AG04450 (cell line): ENCODE measurements at regions not wholly inside any gene's neighbourhood (a gene's known extent, or its start where the extent isn't known, plus 50 kb on each side); places are given as distances from the start of the nearest gene placed in this dataset.

Source experiments
- CTCF ChIA-PET: fragments of 300-600, 350-600 bp; formaldehyde crosslinking; extraction: SDS; loops from one replicate; lab custom pipeline; 2022; ENCODE audit warnings: antibody characterized with exemption, inconsistent platforms; lab: Charles Lee
- POLR2A ChIA-PET: fragments of 350-600 bp; formaldehyde crosslinking; extraction: SDS; loops from one replicate; lab custom pipeline; 2021; ENCODE audit warnings: antibody characterized with exemption, inconsistent platforms; lab: Yijun Ruan, JAX
- DNase-seq: peaks from one replicate; pipeline ENCODE4 v3.0.0-alpha.2; 2011; ENCODE audit warnings: low read depth, low spot score
- H3K27ac ChIP-seq: one replicate; pipeline ENCODE4 v1.5.1; 2012; ENCODE audit warnings: low read depth, low read length, control low read depth
- H3K27me3 ChIP-seq: one replicate; pipeline ENCODE4 v1.6.0; 2012; ENCODE audit warnings: low read length; ENCODE audit not compliant: control insufficient read depth, insufficient read depth
- H3K4me3 ChIP-seq: 2 replicates; pipeline ENCODE4 v1.5.1; 2011; ENCODE audit warnings: mild to moderate bottlenecking, low read depth, low read length, control low read depth
- H3K9me3 ChIP-seq: 2 replicates; pipeline ENCODE4 v1.5.1; 2012; ENCODE audit warnings: low read length; ENCODE audit not compliant: control insufficient read depth, insufficient read depth
- CTCF ChIP-seq: IDR thresholded peaks from 2 replicates; pipeline ENCODE4 v1.5.1; 2011; ENCODE audit warnings: low read depth, low read length, control low read depth, inconsistent platforms

DNA sequence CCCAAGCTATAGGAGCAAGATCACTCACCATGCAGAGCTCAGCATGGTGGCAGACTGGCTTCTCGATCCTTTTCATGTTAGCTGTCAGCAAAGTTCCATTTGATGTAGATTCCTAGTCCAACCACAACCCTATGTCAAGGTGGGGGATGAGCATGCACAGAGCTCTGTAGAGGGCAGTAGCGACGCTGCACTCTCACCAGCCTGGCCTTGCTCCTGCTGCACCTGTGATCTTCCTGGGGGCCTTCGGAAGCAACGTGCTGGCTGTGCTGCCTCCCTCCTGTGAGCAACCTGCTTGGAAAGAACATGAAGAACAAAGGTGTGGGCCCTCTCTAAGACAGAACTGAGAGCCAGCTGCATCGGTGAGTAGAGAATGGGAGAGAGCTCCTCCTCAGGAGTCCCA, 479.4 kb upstream of the MYT1L start:
- CTCF ChIA-PET = interaction anchor here (0.6 kb wide), 1 partner anchor 64 kb away, joined by 3 read pairs; no protein-coding TSS in a partner anchor
- no peak for TF ChIP-seq CTCF
- POLR2A ChIA-PET = no interaction called here
- no peak for DNase-seq
- Histone ChIP-seq H3K4me3 (no peak overlapping the region), H3K9me3 (peaks cover 57% of the 10 kb centered on the region), H3K27me3 (no peaks in the 10 kb centered on the region), H3K27ac (no peak overlapping the region)

- Histone ChIP-seq H3K27ac (no peak overlapping the region), H3K4me3 (no peak overlapping the region), H3K9me3 (peaks cover 65% of the 10 kb centered on the region), H3K27me3 (no peaks in the 10 kb centered on the region)
- CTCF ChIA-PET = no interaction called here
- no peak for DNase-seq
- TF ChIP-seq CTCF = no peak
- POLR2A ChIA-PET = no interaction called here
Observed at GRCh38 chr2:2809771-2810170, 478.7 kb upstream of the MYT1L start.

DNA sequence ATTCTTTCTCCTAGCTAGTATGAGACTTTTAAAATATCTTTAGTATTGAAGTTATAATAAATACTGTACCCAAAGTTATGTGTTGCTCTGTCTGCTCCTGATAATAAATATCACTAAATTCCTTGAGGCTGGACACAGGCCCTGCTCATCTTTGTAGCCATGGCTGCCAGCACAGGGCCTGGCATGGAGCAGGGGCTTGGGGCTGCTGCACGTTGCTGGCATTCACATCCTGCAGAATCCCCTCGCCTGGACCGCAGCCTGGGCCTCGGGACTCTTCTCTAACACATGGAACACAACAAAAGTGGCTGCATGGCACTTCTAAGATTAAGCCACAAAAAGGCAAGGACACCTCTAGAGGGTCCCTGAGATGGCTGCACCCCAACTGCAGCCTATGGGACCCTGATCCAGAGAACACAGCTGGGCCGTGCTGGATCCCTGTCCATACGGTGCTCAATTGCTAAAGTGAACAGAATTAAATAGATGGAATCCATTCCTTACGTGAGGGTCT, 477.5 kb upstream of the MYT1L start:
- no peak for DNase-seq
- POLR2A ChIA-PET = no interaction called here
- Histone ChIP-seq H3K27ac (no peak overlapping the region), H3K27me3 (no peaks in the 10 kb centered on the region), H3K9me3 (peaks cover 70% of the 10 kb centered on the region), H3K4me3 (no peak overlapping the region)
- no peak for TF ChIP-seq CTCF
- CTCF ChIA-PET = no interaction called here

- CTCF ChIA-PET = no interaction called here
- H3K27me3 ChIP-seq = no peaks in the 10 kb centered on the region
- DNase-seq = no peak
- H3K27ac ChIP-seq = no peak overlapping the region
- POLR2A ChIA-PET = no interaction called here
- no peak overlapping the region for H3K4me3 ChIP-seq
- no peak for TF ChIP-seq CTCF
- peaks cover 61% of the 10 kb centered on the region for H3K9me3 ChIP-seq
Observed at GRCh38 chr2:2806711-2807110, 475.6 kb upstream of the MYT1L start.

GRCh38 chr2:2805263-2805662, 474.2 kb upstream of the MYT1L start:
- peaks cover 61% of the 10 kb centered on the region for H3K9me3 ChIP-seq
- POLR2A ChIA-PET = no interaction called here
- H3K27ac ChIP-seq = no peak overlapping the region
- CTCF ChIA-PET = no interaction called here
- no peak for TF ChIP-seq CTCF
- H3K27me3 ChIP-seq = no peaks in the 10 kb centered on the region
- DNase-seq = no peak
- H3K4me3 ChIP-seq = no peak overlapping the region
